H9 (cell line): ENCODE measurements at regions not wholly inside any gene's neighbourhood (a gene's known extent, or its start where the extent isn't known, plus 50 kb on each side); places are given as distances from the start of the nearest gene placed in this dataset.

Experiments
- DNase-seq: peaks from one replicate; pipeline ENCODE4 v3.0.0-alpha.2; 2017
- H2AFZ ChIP-seq: one replicate; pipeline ENCODE4 v1.6.1; 2013; ENCODE audit warnings: mild to moderate bottlenecking, low read length, control low read depth, moderate library complexity
- H2AK5ac ChIP-seq: 2 replicates; pipeline ENCODE4 v1.6.1; 2013; ENCODE audit warnings: low read length, control low read depth, mixed read lengths; ENCODE audit not compliant: insufficient read length
- H2BK120ac ChIP-seq: one replicate; pipeline ENCODE4 v1.6.1; 2013; ENCODE audit warnings: low read depth, mild to moderate bottlenecking, low read length, control low read depth, inconsistent platforms; ENCODE audit not compliant: poor library complexity, severe bottlenecking
- H2BK12ac ChIP-seq: 2 replicates; pipeline ENCODE4 v1.6.1; 2013; ENCODE audit warnings: low read length, control low read depth, mixed read lengths, low read depth; ENCODE audit not compliant: insufficient read length
- H2BK15ac ChIP-seq: 2 replicates; pipeline ENCODE4 v1.6.1; 2013; ENCODE audit warnings: low read depth, low read length, control low read depth
- H2BK20ac ChIP-seq: one replicate; pipeline ENCODE4 v1.6.1; 2013; ENCODE audit warnings: low read depth, mild to moderate bottlenecking, low read length, control low read depth, inconsistent platforms; ENCODE audit not compliant: poor library complexity, severe bottlenecking
- H2BK5ac ChIP-seq: 2 replicates; pipeline ENCODE4 v1.6.1; 2013; ENCODE audit warnings: low read length, control low read depth, mixed read lengths; ENCODE audit not compliant: insufficient read length
- H3K14ac ChIP-seq: 2 replicates; pipeline ENCODE4 v1.6.1; 2013; ENCODE audit warnings: low read length, control low read depth; ENCODE audit not compliant: insufficient read depth
- H3K18ac ChIP-seq: 2 replicates; pipeline ENCODE4 v1.6.1; 2013; ENCODE audit warnings: low read depth, mild to moderate bottlenecking, mixed read lengths, low read length, control low read depth; ENCODE audit not compliant: insufficient read length
- H3K23ac ChIP-seq: 2 replicates; pipeline ENCODE4 v1.6.1; 2013; ENCODE audit warnings: low read length, control low read depth, mixed read lengths, low read depth; ENCODE audit not compliant: insufficient read length
- H3K23me2 ChIP-seq: 2 replicates; pipeline ENCODE4 v1.6.1; 2013; ENCODE audit warnings: low read depth, mild to moderate bottlenecking, mixed read lengths, low read length, control low read depth; ENCODE audit not compliant: insufficient read length, poor library complexity, severe bottlenecking
- H3K27ac ChIP-seq: 2 replicates; pipeline ENCODE4 v1.5.1; 2013; ENCODE audit warnings: low read length, control low read depth, mixed read lengths, low read depth; ENCODE audit not compliant: insufficient read length
- H3K27me3 ChIP-seq: 2 replicates; pipeline ENCODE4 v1.6.1; 2013; ENCODE audit warnings: low read length, control low read depth, inconsistent platforms; ENCODE audit not compliant: insufficient read depth
- H3K4ac ChIP-seq: 2 replicates; pipeline ENCODE4 v1.6.1; 2013; ENCODE audit warnings: low read depth, mild to moderate bottlenecking, control low read depth, inconsistent platforms, low read length, moderate library complexity
- H3K4me1 ChIP-seq: 2 replicates; pipeline ENCODE4 v1.6.1; 2013; ENCODE audit warnings: low read length, control low read depth, inconsistent platforms; ENCODE audit not compliant: insufficient read depth
- H3K4me2 ChIP-seq: 2 replicates; pipeline ENCODE4 v1.6.1; 2013; ENCODE audit warnings: low read length, control low read depth, mixed read lengths; ENCODE audit not compliant: insufficient read length, insufficient read depth
- H3K56ac ChIP-seq: 2 replicates; pipeline ENCODE4 v1.6.1; 2013; ENCODE audit warnings: low read depth, mild to moderate bottlenecking, mixed read lengths, low read length, control low read depth; ENCODE audit not compliant: insufficient read length
- H3K79me1 ChIP-seq: 2 replicates; pipeline ENCODE4 v1.6.1; 2013; ENCODE audit warnings: low read depth, mild to moderate bottlenecking, moderate library complexity, low read length, control low read depth, inconsistent platforms; ENCODE audit not compliant: insufficient read depth, poor library complexity, severe bottlenecking
- H3K79me2 ChIP-seq: 2 replicates; pipeline ENCODE4 v1.6.1; 2013; ENCODE audit warnings: low read length, control low read depth, inconsistent platforms; ENCODE audit not compliant: insufficient read depth
- H3K9ac ChIP-seq: 2 replicates; pipeline ENCODE4 v1.6.1; 2013; ENCODE audit warnings: low read length, control low read depth, mixed read lengths; ENCODE audit not compliant: insufficient read length; ENCODE audit errors: extremely low read depth
- H3K9me3 ChIP-seq: one replicate; pipeline ENCODE4 v1.6.1; 2013; ENCODE audit warnings: low read depth, low read length, inconsistent platforms; ENCODE audit not compliant: control insufficient read depth
- H3T11ph ChIP-seq: one replicate; pipeline ENCODE4 v1.6.1; 2013; ENCODE audit warnings: mild to moderate bottlenecking, low read length, control low read depth, inconsistent platforms
- H4K20me1 ChIP-seq: one replicate; pipeline ENCODE4 v1.6.1; 2013; ENCODE audit not compliant: control insufficient read depth, insufficient read length, insufficient read depth
- H4K5ac ChIP-seq: 2 replicates; pipeline ENCODE4 v1.6.1; 2013; ENCODE audit warnings: low read depth, mild to moderate bottlenecking, mixed read lengths, low read length, control low read depth; ENCODE audit not compliant: insufficient read length
- H4K8ac ChIP-seq: replicated peaks from 2 replicates; pipeline ENCODE4 v1.6.1; 2013; ENCODE audit warnings: low read length, control low read depth, mixed read lengths, low read depth; ENCODE audit not compliant: insufficient read length
- H4K91ac ChIP-seq: 2 replicates; pipeline ENCODE4 v1.6.1; 2013; ENCODE audit warnings: low read depth, mild to moderate bottlenecking, moderate library complexity, mixed read lengths, low read length, control low read depth; ENCODE audit not compliant: insufficient read length
- H3K27ac Mint-ChIP-seq, 3 experiments: 2 replicates in 2 of 3; 3 replicates in 1 of 3; pipeline ENCODE4 v1.8.0; 2020 to 2021; ENCODE audit warnings: mixed read lengths in 3 of 3, mild to moderate bottlenecking in 1 of 3, moderate library complexity in 1 of 3
- H3K27me3 Mint-ChIP-seq: 2 replicates; pipeline ENCODE4 v1.8.0; 2021; ENCODE audit warnings: low read depth, mild to moderate bottlenecking, moderate library complexity, mixed read lengths
- H3K36me3 Mint-ChIP-seq, 3 experiments: 2 replicates in 2 of 3; 3 replicates in 1 of 3; pipeline ENCODE4 v1.8.0; 2020 to 2021; ENCODE audit warnings: low read depth in 3 of 3, mixed read lengths in 3 of 3; ENCODE audit not compliant: insufficient read depth in 1 of 3
- H3K4me1 Mint-ChIP-seq, 2 experiments: 2 replicates each; pipeline ENCODE4 v1.8.0; 2020; ENCODE audit warnings: mixed read lengths in 2 of 2
- H3K4me3 Mint-ChIP-seq, 2 experiments: 2 replicates in 1 of 2; 3 replicates in 1 of 2; pipeline ENCODE4 v1.8.0; 2020 to 2021; ENCODE audit warnings: mild to moderate bottlenecking in 2 of 2, mixed read lengths in 2 of 2, moderate library complexity in 1 of 2
- H3K9me3 Mint-ChIP-seq, 2 experiments: 2 replicates in 1 of 2; 3 replicates in 1 of 2; pipeline ENCODE4 v1.8.0; 2020; ENCODE audit warnings: mild to moderate bottlenecking in 2 of 2, mixed read lengths in 2 of 2, moderate library complexity in 1 of 2
- CTCF ChIP-seq: fragments of 200-600 bp; sonication (generic); conservative IDR thresholded peaks from 3 replicates; pipeline ENCODE4 v1.8.0; 2021; ENCODE audit warnings: antibody characterized with exemption, mild to moderate bottlenecking
- WGBS: extraction: QIAGEN DNeasy Blood & Tissue Kit; methylation state at CpG from one replicate; pipeline ENCODE4 v1.1.7; 2013; ENCODE audit warnings: missing lambda C conversion rate, low lambda C conversion rate, mixed read lengths; ENCODE audit not compliant: insufficient read length; ENCODE audit errors: extremely low coverage; 5-methylcytosine and 5-hydroxymethylcytosine counted together

GRCh38 chrX:149121206-149121920 lies 383.7 kb downstream of the IDS start:
- H3K23ac ChIP-seq = no peak overlapping the region
- no peak overlapping the region for H3K4me3 Mint-ChIP-seq

More at GRCh38 chrX:149121206-149121920, 383.7 kb downstream of the IDS start:
- Histone ChIP-seq H3T11ph (no peak overlapping the region), H3K4ac (no peak overlapping the region), H3K4me2 (no peak overlapping the region), H4K5ac (no peak overlapping the region), H3K18ac (no peak overlapping the region), H4K20me1 (no peaks in the 10 kb centered on the region), H3K27ac (no peak overlapping the region), H3K4me1 (no peaks in the 10 kb centered on the region), H3K23me2 (no peaks in the 10 kb centered on the region), H2AK5ac (no peak overlapping the region), H2BK15ac (no peak overlapping the region), H3K56ac (no peak overlapping the region), H3K9ac (no peak overlapping the region), H4K8ac (no peak overlapping the region), H3K79me1 (no peaks in the 10 kb centered on the region), H2BK5ac (no peak overlapping the region), H2BK120ac (no peak overlapping the region), H3K9me3 (peaks cover 32% of the 10 kb centered on the region), H2BK20ac (no peak overlapping the region), H3K79me2 (no peaks in the 10 kb centered on the region), H3K14ac (no peak overlapping the region), H4K91ac (no peak overlapping the region), H2AFZ (no peak overlapping the region), H2BK12ac (no peak overlapping the region), H3K27me3 (no peaks in the 10 kb centered on the region)
- no peak for DNase-seq
- no peaks in the 10 kb centered on the region; a peak in 1 of 7 replicates for H3K36me3 Mint-ChIP-seq
- WGBS = no CpG with 5 or more reads among the region's 7 CpGs
- no peak overlapping the region for H3K27ac Mint-ChIP-seq
- H3K27me3 Mint-ChIP-seq = no peaks in the 10 kb centered on the region
- peaks cover 17 to 18% of the 10 kb centered on the region in 2 experiments for H3K4me1 Mint-ChIP-seq
- no peak for TF ChIP-seq CTCF
- peaks cover 65 to 75% of the 10 kb centered on the region in 2 experiments for H3K9me3 Mint-ChIP-seq
